Activated naive CD4-positive, alpha-beta T cell treated with anti-CD3 and anti-CD28 coated beads, Interleukin-2, amount 50 U/mL, for 72 hours (primary cell): ENCODE measurements at regions not wholly inside any gene's neighbourhood (a gene's known extent, or its start where the extent isn't known, plus 50 kb on each side); places are given as distances from the start of the nearest gene placed in this dataset.
"Not testable (repeated sequence)": the region's sequence is repeated elsewhere in the genome, so short reads cannot be mapped to it uniquely, and the experiment has no call there.

Experiments
- ATAC-seq, 2 donors: fragments of 150-1000 bp; cut with Tn5 transposase; 2 replicates each; pipeline ENCODE4 v1.10.0; 2021; ENCODE audit warnings: mild to moderate bottlenecking in 2 of 2, moderate library complexity in 2 of 2
- DNase-seq, 2 donors: peaks; one replicate each; pipeline ENCODE4 v3.0.0; 2021 to 2022; ENCODE audit warnings: low spot score in 2 of 2
- H3K27ac Mint-ChIP-seq, 2 donors: one replicate each; pipeline ENCODE4 v1.8.0; 2022; ENCODE audit warnings: mild to moderate bottlenecking in 2 of 2, mixed read lengths in 2 of 2
- H3K36me3 Mint-ChIP-seq, 2 donors: one replicate each; pipeline ENCODE4 v1.8.0; 2022; ENCODE audit warnings: mixed read lengths in 2 of 2
- H3K9me3 Mint-ChIP-seq, 2 donors: one replicate each; pipeline ENCODE4 v1.8.0; 2022; ENCODE audit warnings: mixed read lengths in 2 of 2

GRCh38 chr4:112001041-112001440 is 144.2 kb upstream of the FAM241A start:
- no peaks in the 10 kb centered on the region for H3K36me3 Mint-ChIP-seq
- DNase-seq (no peak), ATAC-seq (no peak)
- peaks cover 5 to 6% of the 10 kb centered on the region in 2 donors for H3K9me3 Mint-ChIP-seq
- no peak overlapping the region for H3K27ac Mint-ChIP-seq

- Mint-ChIP-seq H3K9me3 (peaks cover 5 to 6% of the 10 kb centered on the region in 2 donors), H3K36me3 (no peaks in the 10 kb centered on the region), H3K27ac (no peak overlapping the region)
- ATAC-seq: no peak
- no peak for DNase-seq
Observed at GRCh38 chr4:112002248-112002661, 143.0 kb upstream of the FAM241A start.

GRCh38 chr4:112003231-112003907 is 141.9 kb upstream of the FAM241A start:
- no peaks in the 10 kb centered on the region for H3K36me3 Mint-ChIP-seq
- no peak overlapping the region for H3K27ac Mint-ChIP-seq
- H3K9me3 Mint-ChIP-seq: peaks cover 5 to 6% of the 10 kb centered on the region in 2 donors
- ATAC-seq (no peak), DNase-seq (no peak)

GRCh38 chr4:112005027-112005426 is 140.2 kb upstream of the FAM241A start:
- DNase-seq (no peak), ATAC-seq (no peak)
- Mint-ChIP-seq H3K9me3 (no peaks in the 10 kb centered on the region), H3K27ac (no peak overlapping the region), H3K36me3 (no peaks in the 10 kb centered on the region)

- ATAC-seq (no peak), DNase-seq (no peak)
- no peaks in the 10 kb centered on the region for H3K36me3 Mint-ChIP-seq
- H3K27ac Mint-ChIP-seq: no peak overlapping the region
- H3K9me3 Mint-ChIP-seq: no peaks in the 10 kb centered on the region
Observed at GRCh38 chr4:112007391-112007790, 137.9 kb upstream of the FAM241A start.

- Mint-ChIP-seq H3K27ac (no peak overlapping the region), H3K9me3 (no peaks in the 10 kb centered on the region), H3K36me3 (no peaks in the 10 kb centered on the region)
- DNase-seq: no peak
- no peak for ATAC-seq
Observed at GRCh38 chr4:112015960-112016359, 129.3 kb upstream of the FAM241A start.

- no peaks in the 10 kb centered on the region for H3K36me3 Mint-ChIP-seq
- no peak overlapping the region for H3K27ac Mint-ChIP-seq
- ATAC-seq: no peak
- DNase-seq: no peak
- no peaks in the 10 kb centered on the region for H3K9me3 Mint-ChIP-seq
Observed at GRCh38 chr4:112023402-112023950, 121.8 kb upstream of the FAM241A start.

GRCh38 chr4:112026058-112026457 is 119.2 kb upstream of the FAM241A start:
- DNase-seq (no peak), ATAC-seq (no peak)
- H3K9me3 Mint-ChIP-seq: no peaks in the 10 kb centered on the region
- no peaks in the 10 kb centered on the region for H3K36me3 Mint-ChIP-seq
- H3K27ac Mint-ChIP-seq: no peak overlapping the region

GRCh38 chr4:112029771-112030171 is 115.5 kb upstream of the FAM241A start:
- ATAC-seq (no peak), DNase-seq (no peak)
- Mint-ChIP-seq H3K36me3 (no peaks in the 10 kb centered on the region), H3K27ac (no peak overlapping the region), H3K9me3 (no peaks in the 10 kb centered on the region)

- Mint-ChIP-seq H3K27ac (no peak overlapping the region), H3K9me3 (no peaks in the 10 kb centered on the region), H3K36me3 (no peaks in the 10 kb centered on the region)
- DNase-seq: no peak
- ATAC-seq: no peak
Observed at GRCh38 chr4:112031712-112032328, 113.4 kb upstream of the FAM241A start.

GRCh38 chr4:112036886-112037285 is 108.4 kb upstream of the FAM241A start:
- H3K27ac Mint-ChIP-seq: no peak overlapping the region
- DNase-seq (no peak), ATAC-seq (no peak)

GRCh38 chr4:112038861-112039260 is 106.4 kb upstream of the FAM241A start:
- ATAC-seq (no peak), DNase-seq (no peak)
- no peaks in the 10 kb centered on the region for H3K9me3 Mint-ChIP-seq
- H3K27ac Mint-ChIP-seq: no peak overlapping the region
- no peaks in the 10 kb centered on the region for H3K36me3 Mint-ChIP-seq

More at GRCh38 chr4:112036886-112037285, 108.4 kb upstream of the FAM241A start:
- Mint-ChIP-seq H3K9me3 (no peaks in the 10 kb centered on the region), H3K36me3 (no peaks in the 10 kb centered on the region)

- not testable (repeated sequence) for DNase-seq, H3K9me3 Mint-ChIP-seq, ATAC-seq, H3K36me3 Mint-ChIP-seq, H3K27ac Mint-ChIP-seq
Observed at GRCh38 chr4:112049119-112049518, 96.1 kb upstream of the FAM241A start.

- Mint-ChIP-seq H3K9me3 (no peaks in the 10 kb centered on the region), H3K36me3 (no peaks in the 10 kb centered on the region), H3K27ac (no peak overlapping the region)
- no peak for DNase-seq
- no peak for ATAC-seq
Observed at GRCh38 chr4:112053825-112054350, 91.4 kb upstream of the FAM241A start.

- no peak for DNase-seq
- no peak overlapping the region for H3K27ac Mint-ChIP-seq
- no peaks in the 10 kb centered on the region for H3K36me3 Mint-ChIP-seq
- no peaks in the 10 kb centered on the region for H3K9me3 Mint-ChIP-seq
- ATAC-seq: no peak
Observed at GRCh38 chr4:112055100-112055499, 90.2 kb upstream of the FAM241A start.

- no peak for DNase-seq
- Mint-ChIP-seq H3K9me3 (no peaks in the 10 kb centered on the region), H3K27ac (no peak overlapping the region), H3K36me3 (no peaks in the 10 kb centered on the region)
- ATAC-seq: no peak
Observed at GRCh38 chr4:112057470-112057869, 87.8 kb upstream of the FAM241A start.

- ATAC-seq (no peak), DNase-seq (no peak)
- Mint-ChIP-seq H3K27ac (no peak overlapping the region), H3K9me3 (no peaks in the 10 kb centered on the region), H3K36me3 (no peaks in the 10 kb centered on the region)
Observed at GRCh38 chr4:112058433-112058832, 86.8 kb upstream of the FAM241A start.

GRCh38 chr4:112060212-112060611 is 85.0 kb upstream of the FAM241A start:
- Mint-ChIP-seq H3K27ac (no peak overlapping the region), H3K9me3 (no peaks in the 10 kb centered on the region), H3K36me3 (no peaks in the 10 kb centered on the region)
- DNase-seq: no peak
- no peak for ATAC-seq
